PC-9 (cell line): ENCODE measurements at regions not wholly inside any gene's neighbourhood (a gene's known extent, or its start where the extent isn't known, plus 50 kb on each side); places are given as distances from the start of the nearest gene placed in this dataset.

ENCODE experiments used
- EZH2 ChIP-seq: fragments of 200-600 bp; sonication (generic); IDR thresholded peaks from 2 replicates; pipeline ENCODE4 v1.8.0; 2017; ENCODE audit warnings: antibody characterized with exemption, low read depth
- TF ChIP-seq, protein P1 (sequence below): fragments of 200-600 bp; sonication (generic); conservative IDR thresholded peaks from 2 replicates; pipeline ENCODE4 v1.6.1; 2017; ENCODE audit warnings: mixed run types, antibody characterized with exemption, mild to moderate bottlenecking, moderate library complexity

DNA sequence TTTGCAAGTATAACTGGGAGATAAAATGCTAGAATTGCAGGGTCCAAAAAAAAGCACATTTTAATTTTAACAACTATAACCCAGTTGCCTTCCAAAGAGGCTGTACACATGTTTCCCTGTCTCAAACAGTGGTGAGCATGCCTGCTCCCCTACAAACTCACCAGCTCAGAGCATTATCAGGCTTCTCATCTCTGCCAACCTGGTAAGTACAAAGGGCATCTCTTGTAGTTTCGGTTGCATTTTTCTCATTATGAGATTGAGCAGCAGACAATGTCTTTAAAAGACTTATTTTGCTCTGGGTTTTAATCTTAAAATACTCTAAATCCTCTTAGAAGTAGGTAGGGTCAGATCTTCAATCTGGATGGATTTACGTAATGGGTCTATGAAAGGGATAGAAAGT is 107.1 kb upstream of the MSX2 start:
- TF ChIP-seq, protein P1, sequence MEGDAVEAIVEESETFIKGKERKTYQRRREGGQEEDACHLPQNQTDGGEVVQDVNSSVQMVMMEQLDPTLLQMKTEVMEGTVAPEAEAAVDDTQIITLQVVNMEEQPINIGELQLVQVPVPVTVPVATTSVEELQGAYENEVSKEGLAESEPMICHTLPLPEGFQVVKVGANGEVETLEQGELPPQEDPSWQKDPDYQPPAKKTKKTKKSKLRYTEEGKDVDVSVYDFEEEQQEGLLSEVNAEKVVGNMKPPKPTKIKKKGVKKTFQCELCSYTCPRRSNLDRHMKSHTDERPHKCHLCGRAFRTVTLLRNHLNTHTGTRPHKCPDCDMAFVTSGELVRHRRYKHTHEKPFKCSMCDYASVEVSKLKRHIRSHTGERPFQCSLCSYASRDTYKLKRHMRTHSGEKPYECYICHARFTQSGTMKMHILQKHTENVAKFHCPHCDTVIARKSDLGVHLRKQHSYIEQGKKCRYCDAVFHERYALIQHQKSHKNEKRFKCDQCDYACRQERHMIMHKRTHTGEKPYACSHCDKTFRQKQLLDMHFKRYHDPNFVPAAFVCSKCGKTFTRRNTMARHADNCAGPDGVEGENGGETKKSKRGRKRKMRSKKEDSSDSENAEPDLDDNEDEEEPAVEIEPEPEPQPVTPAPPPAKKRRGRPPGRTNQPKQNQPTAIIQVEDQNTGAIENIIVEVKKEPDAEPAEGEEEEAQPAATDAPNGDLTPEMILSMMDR = no peak
- no peak for TF ChIP-seq EZH2
